ENCODE measurements at regions not wholly inside any gene's neighbourhood (a gene's known extent, or its start where the extent isn't known, plus 50 kb on each side); places are given as distances from the start of the nearest gene placed in this dataset.

GRCh38 chr20:51299413-51299812 lies 243.1 kb downstream of the NFATC2 start:
- no peak for DNase-seq (ENCODE audit: low read depth in 2 of 2)
- TF ChIP-seq CTCF (IDR thresholded peaks at IDR 0.05; ENCODE audit: low read depth, low read length) = no peak
- H3K4me3 ChIP-seq (replicated peaks in 1 of 2; ENCODE audit: low read depth in 2 of 2, low read length in 2 of 2) = no peak overlapping the region

GRCh38 chr20:51298141-51298749 lies 244.3 kb downstream of the NFATC2 start:
- no peak for DNase-seq (ENCODE audit: low read depth in 2 of 2)
- TF ChIP-seq CTCF (IDR thresholded peaks at IDR 0.05; ENCODE audit: low read depth, low read length) = no peak
- no peak overlapping the region for H3K4me3 ChIP-seq (replicated peaks in 1 of 2; ENCODE audit: low read depth in 2 of 2, low read length in 2 of 2)

GRCh38 chr20:51287628-51288413 lies 254.7 kb downstream of the NFATC2 start:
- TF ChIP-seq CTCF (IDR thresholded peaks at IDR 0.05; ENCODE audit: low read depth, low read length) = no peak
- no peak for DNase-seq (ENCODE audit: low read depth in 2 of 2)
- H3K4me3 ChIP-seq (replicated peaks in 1 of 2; ENCODE audit: low read depth in 2 of 2, low read length in 2 of 2) = no peak overlapping the region

- no peak for DNase-seq (ENCODE audit: low read depth in 2 of 2)
- H3K4me3 ChIP-seq (replicated peaks in 1 of 2; ENCODE audit: low read depth in 2 of 2, low read length in 2 of 2) = no peak overlapping the region
- no peak for TF ChIP-seq CTCF (IDR thresholded peaks at IDR 0.05; ENCODE audit: low read depth, low read length)
Observed at GRCh38 chr20:51286758-51287157, 255.8 kb downstream of the NFATC2 start.

GRCh38 chr20:51285684-51286083 lies 256.8 kb downstream of the NFATC2 start:
- no peak for TF ChIP-seq CTCF (IDR thresholded peaks at IDR 0.05; ENCODE audit: low read depth, low read length)
- no peak for DNase-seq (ENCODE audit: low read depth in 2 of 2)
- H3K4me3 ChIP-seq (replicated peaks in 1 of 2; ENCODE audit: low read depth in 2 of 2, low read length in 2 of 2) = no peak overlapping the region

- no peak overlapping the region for H3K4me3 ChIP-seq (replicated peaks in 1 of 2; ENCODE audit: low read depth in 2 of 2, low read length in 2 of 2)
- no peak for TF ChIP-seq CTCF (IDR thresholded peaks at IDR 0.05; ENCODE audit: low read depth, low read length)
- DNase-seq (ENCODE audit: low read depth in 2 of 2) = no peak
Observed at GRCh38 chr20:51284871-51285270, 257.6 kb downstream of the NFATC2 start.

All from cardiac fibroblast (primary cell).